Astrocyte of the cerebellum (primary cell): ENCODE measurements at regions not wholly inside any gene's neighbourhood (a gene's known extent, or its start where the extent isn't known, plus 50 kb on each side); places are given as distances from the start of the nearest gene placed in this dataset.

Experiments
- DNase-seq: peaks from one replicate; pipeline ENCODE4 v3.0.0-alpha.2; 2011; ENCODE audit warnings: low read depth
- H3K4me3 ChIP-seq: 2 replicates; pipeline ENCODE4 v1.5.1; 2011; ENCODE audit warnings: mild to moderate bottlenecking, low read depth, low read length, moderate library complexity
- in situ Hi-C: cut with HindIII; loops from 2 replicates; pipeline ENCODE4 v1.10.0; 2017; ENCODE audit warnings: low sequenced_read_pairs
- TF ChIP-seq, protein P1 (sequence below): IDR thresholded peaks from 2 replicates; pipeline ENCODE4 v1.5.1; 2012; ENCODE audit warnings: low read length, low read depth, moderate library complexity, mild to moderate bottlenecking; ENCODE audit errors: missing control alignments

- no peak for DNase-seq
- in situ Hi-C loops: no loop called here
- TF ChIP-seq, protein P1, sequence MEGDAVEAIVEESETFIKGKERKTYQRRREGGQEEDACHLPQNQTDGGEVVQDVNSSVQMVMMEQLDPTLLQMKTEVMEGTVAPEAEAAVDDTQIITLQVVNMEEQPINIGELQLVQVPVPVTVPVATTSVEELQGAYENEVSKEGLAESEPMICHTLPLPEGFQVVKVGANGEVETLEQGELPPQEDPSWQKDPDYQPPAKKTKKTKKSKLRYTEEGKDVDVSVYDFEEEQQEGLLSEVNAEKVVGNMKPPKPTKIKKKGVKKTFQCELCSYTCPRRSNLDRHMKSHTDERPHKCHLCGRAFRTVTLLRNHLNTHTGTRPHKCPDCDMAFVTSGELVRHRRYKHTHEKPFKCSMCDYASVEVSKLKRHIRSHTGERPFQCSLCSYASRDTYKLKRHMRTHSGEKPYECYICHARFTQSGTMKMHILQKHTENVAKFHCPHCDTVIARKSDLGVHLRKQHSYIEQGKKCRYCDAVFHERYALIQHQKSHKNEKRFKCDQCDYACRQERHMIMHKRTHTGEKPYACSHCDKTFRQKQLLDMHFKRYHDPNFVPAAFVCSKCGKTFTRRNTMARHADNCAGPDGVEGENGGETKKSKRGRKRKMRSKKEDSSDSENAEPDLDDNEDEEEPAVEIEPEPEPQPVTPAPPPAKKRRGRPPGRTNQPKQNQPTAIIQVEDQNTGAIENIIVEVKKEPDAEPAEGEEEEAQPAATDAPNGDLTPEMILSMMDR: no peak
- no peak overlapping the region for H3K4me3 ChIP-seq
Observed at GRCh38 chr9:99405359-99405758, 183.3 kb downstream of the SEC61B start.

GRCh38 chr9:99406939-99407338 lies 184.9 kb downstream of the SEC61B start:
- no peak overlapping the region for H3K4me3 ChIP-seq
- DNase-seq: no peak
- in situ Hi-C loops: no loop called here
- TF ChIP-seq, protein P1: no peak

GRCh38 chr9:99411068-99411467 lies 189.0 kb downstream of the SEC61B start:
- no peak for DNase-seq
- TF ChIP-seq, protein P1: no peak
- H3K4me3 ChIP-seq: no peak overlapping the region
- in situ Hi-C loops: no loop called here

- no peak overlapping the region for H3K4me3 ChIP-seq
- in situ Hi-C loops: no loop called here
- TF ChIP-seq, protein P1: no peak
- no peak for DNase-seq
Observed at GRCh38 chr9:99411479-99412115, 189.5 kb downstream of the SEC61B start.

- no peak overlapping the region for H3K4me3 ChIP-seq
- TF ChIP-seq, protein P1: no peak
- DNase-seq: no peak
- in situ Hi-C loops: no loop called here
Observed at GRCh38 chr9:99412606-99413005, 190.5 kb downstream of the SEC61B start.

DNA sequence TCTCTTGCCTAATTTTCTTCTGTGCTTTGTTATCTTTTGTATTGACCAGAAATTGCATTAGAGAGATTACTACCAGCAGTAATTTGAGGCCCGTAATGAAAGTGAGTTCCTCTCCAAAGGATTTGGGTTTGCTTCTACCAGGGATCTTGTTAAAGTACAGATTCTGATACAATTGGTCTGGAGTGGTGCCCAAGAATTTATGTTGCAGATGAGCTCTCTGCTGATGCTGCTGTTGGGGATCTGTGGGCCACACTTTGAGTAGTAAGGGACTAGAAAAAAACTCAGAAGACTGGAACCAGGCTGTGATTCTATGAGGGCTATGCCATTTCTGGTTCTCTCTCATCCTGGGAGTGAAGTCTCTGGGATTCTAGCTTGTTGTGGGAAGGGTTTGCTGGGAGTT lies 192.2 kb downstream of the SEC61B start:
- TF ChIP-seq, protein P1: no peak
- H3K4me3 ChIP-seq: no peak overlapping the region
- in situ Hi-C loops: no loop called here
- no peak for DNase-seq
